Stimulated activated CD4-positive, alpha-beta T cell treated with anti-CD3 and anti-CD28 coated beads, Interleukin-2, amount 100 ng/mL, for 48 hours (primary cell): ENCODE measurements at regions not wholly inside any gene's neighbourhood (a gene's known extent, or its start where the extent isn't known, plus 50 kb on each side); places are given as distances from the start of the nearest gene placed in this dataset.
"Not testable (repeated sequence)": the region's sequence is repeated elsewhere in the genome, so short reads cannot be mapped to it uniquely, and the experiment has no call there.

Experiments
- DNase-seq, 2 donors: peaks; one replicate each; pipeline ENCODE4 v3.0.0-alpha.2; 2020

GRCh38 chr20:58033026-58033536, 195.4 kb downstream of the ANKRD60 start:
- no peak for DNase-seq

- no peak for DNase-seq
Observed at GRCh38 chr20:58032599-58032998, 195.9 kb downstream of the ANKRD60 start.

GRCh38 chr20:58031350-58031749, 197.1 kb downstream of the ANKRD60 start:
- not testable (repeated sequence) for DNase-seq

GRCh38 chr20:58028123-58028522, 200.3 kb downstream of the ANKRD60 start:
- peak in 1 of 2 donors; percentile 9 for DNase-seq

- no peak for DNase-seq
Observed at GRCh38 chr20:58026361-58026760, 202.1 kb downstream of the ANKRD60 start.

GRCh38 chr20:58025233-58025632, 203.2 kb downstream of the ANKRD60 start:
- no peak for DNase-seq

- no peak for DNase-seq
Observed at GRCh38 chr20:58024241-58024721, 204.2 kb downstream of the ANKRD60 start.

GRCh38 chr20:58023781-58024180, 204.7 kb downstream of the ANKRD60 start:
- no peak for DNase-seq

- DNase-seq, result no peak
Observed at GRCh38 chr20:58023346-58023745, 205.1 kb downstream of the ANKRD60 start.

- no peak for DNase-seq
Observed at GRCh38 chr20:58022711-58023110, 205.7 kb downstream of the ANKRD60 start.

GRCh38 chr20:58021481-58021880, 207.0 kb downstream of the ANKRD60 start:
- no peak for DNase-seq

- no peak for DNase-seq
Observed at GRCh38 chr20:58020656-58021454, 207.6 kb downstream of the ANKRD60 start.

GRCh38 chr20:58019850-58020625, 208.4 kb downstream of the ANKRD60 start:
- DNase-seq, result no peak

GRCh38 chr20:58019027-58019849, 209.2 kb downstream of the ANKRD60 start:
- no peak for DNase-seq

- no peak for DNase-seq
Observed at GRCh38 chr20:58018590-58018989, 209.9 kb downstream of the ANKRD60 start.

- no peak for DNase-seq
Observed at GRCh38 chr20:58017970-58018530, 210.4 kb downstream of the ANKRD60 start.

GRCh38 chr20:58017231-58017969, 211.1 kb downstream of the ANKRD60 start:
- no peak for DNase-seq

- DNase-seq, result no peak
Observed at GRCh38 chr20:58016779-58017178, 211.7 kb downstream of the ANKRD60 start.

- no peak for DNase-seq
Observed at GRCh38 chr20:58014628-58015315, 213.7 kb downstream of the ANKRD60 start.

- DNase-seq, result no peak
Observed at GRCh38 chr20:58012731-58013510, 215.5 kb downstream of the ANKRD60 start.
